ENCODE measurements at regions not wholly inside any gene's neighbourhood (a gene's known extent, or its start where the extent isn't known, plus 50 kb on each side); places are given as distances from the start of the nearest gene placed in this dataset.

- DNase-seq, result no peak
Measured at GRCh38 chr2:37843556-37843955, 81.5 kb upstream of the RMDN2 start.

DNA sequence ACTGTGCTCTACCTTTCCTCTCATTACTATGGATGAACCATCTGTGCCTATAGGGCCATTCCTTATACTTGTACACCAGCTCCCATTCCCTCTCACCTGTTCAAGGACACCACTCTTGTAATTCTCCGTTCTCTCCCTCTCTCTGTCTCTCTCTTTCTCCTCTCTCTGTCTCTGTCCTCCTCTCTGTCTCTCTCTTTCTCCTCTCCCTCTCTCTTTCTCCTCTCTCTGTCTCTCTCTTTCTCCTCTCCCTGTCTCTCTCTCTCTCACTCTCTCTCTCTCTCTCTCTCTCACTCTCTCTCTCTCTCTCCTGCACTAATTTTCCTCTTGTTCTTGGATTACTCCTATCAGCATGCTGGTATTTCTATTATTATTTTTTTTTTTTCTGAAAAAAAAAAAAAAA, 78.9 kb upstream of the RMDN2 start:
- no peak for DNase-seq

DNA sequence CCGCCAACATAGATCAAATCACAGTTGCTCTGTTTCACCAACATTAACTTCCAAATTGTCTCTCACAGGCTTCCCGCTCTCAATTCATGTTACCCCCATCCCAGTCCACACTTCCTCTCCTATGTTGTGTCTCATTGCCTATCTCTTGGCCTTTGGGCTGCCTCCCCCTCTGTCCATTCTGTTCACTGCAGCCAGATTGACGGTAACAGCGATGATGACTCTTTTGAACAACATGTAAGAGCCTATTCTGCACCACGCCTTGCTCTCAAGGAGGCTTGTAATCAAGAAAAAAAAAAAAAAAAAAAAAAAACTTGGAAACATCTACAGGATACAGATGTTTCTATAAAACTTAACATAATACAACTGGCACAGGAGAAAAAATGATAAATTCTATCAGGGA, 77.3 kb upstream of the RMDN2 start:
- no peak for DNase-seq

GRCh38 chr2:37848451-37848850, 76.6 kb upstream of the RMDN2 start:
- no peak for DNase-seq

GRCh38 chr2:37849911-37850310, 75.2 kb upstream of the RMDN2 start:
- DNase-seq, result no peak

DNA sequence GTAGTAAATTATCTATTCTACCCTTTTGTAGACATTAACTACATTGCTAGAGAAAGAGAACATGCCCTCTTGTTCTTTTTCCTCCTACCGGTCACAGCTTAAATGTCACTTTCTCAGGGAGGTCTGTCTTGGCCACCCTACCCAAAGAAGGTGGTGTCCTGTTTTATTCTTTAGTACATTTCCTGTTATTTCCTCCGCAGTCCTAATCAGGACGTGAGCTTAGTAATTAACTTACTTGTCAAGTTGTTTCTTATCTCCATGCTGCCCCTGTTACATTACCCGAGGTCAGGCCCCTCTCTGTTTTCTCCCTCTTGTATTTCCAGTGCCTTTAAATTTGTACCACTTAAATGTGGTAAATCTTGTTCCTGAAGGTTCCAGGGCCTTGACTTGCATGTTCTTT, 73.7 kb upstream of the RMDN2 start:
- no peak for DNase-seq

- DNase-seq, result no peak
Measured at GRCh38 chr2:37851828-37852584, 73.1 kb upstream of the RMDN2 start.

DNA sequence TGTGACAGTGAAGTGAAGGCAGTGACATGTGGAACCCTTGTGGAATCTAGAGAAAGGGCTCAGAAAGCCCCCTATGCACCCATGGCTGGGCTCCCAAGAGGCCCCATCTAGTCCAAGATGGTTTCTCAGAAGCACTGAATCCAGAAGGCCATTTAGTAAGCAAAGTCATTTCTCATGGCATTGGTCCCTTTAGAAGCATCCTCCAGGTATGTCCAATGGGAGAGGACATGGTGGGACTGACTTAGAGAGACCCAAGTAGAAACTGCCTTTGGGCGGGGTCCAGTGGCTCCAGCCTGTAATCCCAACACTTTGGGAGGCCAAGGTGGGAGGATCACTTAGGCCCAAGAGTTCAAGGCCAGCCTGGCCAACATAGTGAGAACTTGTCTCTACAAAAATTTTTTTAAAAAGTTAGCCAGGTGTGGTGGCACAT, 72.5 kb upstream of the RMDN2 start:
- no peak for DNase-seq

DNA sequence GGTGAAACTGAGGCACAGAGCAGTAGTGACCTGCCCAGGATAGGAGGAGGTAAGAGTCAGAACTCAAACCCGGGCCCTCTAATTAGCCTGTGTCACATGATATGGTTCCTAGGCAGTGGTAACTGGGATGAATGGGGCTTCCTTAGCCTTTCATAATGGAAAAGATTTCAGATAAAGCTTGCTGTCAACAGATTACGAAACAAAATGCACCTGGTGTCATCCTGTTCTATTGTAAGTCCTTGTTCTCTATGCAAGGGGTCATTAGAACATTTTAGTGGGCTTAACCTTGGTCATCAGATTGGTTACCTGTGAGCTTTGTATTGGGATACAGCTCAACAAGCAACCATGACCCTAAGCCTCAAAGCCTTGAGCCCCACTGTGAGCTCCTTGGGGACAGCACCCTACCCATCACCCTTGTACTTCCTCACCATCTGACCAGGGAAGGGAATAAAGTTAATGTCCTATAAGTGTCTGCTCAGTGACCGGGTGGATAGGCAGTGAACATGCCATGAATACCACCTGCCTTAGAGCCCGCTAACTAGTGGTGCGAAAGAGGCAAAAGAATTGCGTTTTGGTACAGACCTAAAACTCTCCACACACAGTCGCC, 70.3 kb upstream of the RMDN2 start:
- DNase-seq, result no peak

- DNase-seq, result no peak
Measured at GRCh38 chr2:37855283-37856041, 69.6 kb upstream of the RMDN2 start.

GRCh38 chr2:37856101-37856751, 68.9 kb upstream of the RMDN2 start:
- no peak for DNase-seq

GRCh38 chr2:37857575-37858399, 67.3 kb upstream of the RMDN2 start:
- DNase-seq, result no peak

DNA sequence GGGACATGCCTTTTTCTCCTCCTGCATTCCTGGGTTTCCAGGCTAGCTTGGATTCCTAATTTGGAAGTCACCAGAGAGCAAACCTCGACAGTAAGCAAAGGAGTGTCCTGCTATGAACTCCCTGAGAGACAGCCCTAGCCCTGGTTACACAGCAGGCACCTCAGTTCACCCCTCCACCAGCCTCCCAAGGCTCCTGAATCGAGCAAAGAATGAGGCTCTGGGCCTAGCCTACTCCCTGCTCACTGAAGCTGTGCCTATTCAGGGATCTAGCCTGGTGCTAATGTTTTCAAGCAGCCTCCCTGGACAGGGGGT, 66.7 kb upstream of the RMDN2 start:
- no peak for DNase-seq

- no peak for DNase-seq
Measured at GRCh38 chr2:37858725-37859267, 66.3 kb upstream of the RMDN2 start.

DNA sequence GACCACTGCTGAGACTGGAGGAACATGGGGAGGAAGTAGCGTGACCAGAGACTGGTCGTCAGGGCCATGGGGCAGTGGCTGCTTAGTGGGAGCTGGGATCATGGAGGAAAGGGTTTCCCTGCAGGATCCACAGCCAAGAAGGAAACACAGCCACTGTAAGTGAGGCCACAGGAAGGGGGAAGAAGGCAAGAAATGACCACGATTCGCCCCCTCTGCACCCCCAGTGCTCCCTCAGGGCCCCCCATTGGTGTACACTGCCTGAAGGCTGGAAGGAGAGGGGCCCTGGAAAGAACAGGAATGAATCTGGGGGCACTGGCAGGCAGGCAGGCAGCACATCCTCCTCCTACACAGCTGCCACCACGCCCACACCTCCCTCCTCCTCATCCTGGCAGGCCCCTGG, 62.5 kb upstream of the RMDN2 start:
- no peak for DNase-seq

DNA sequence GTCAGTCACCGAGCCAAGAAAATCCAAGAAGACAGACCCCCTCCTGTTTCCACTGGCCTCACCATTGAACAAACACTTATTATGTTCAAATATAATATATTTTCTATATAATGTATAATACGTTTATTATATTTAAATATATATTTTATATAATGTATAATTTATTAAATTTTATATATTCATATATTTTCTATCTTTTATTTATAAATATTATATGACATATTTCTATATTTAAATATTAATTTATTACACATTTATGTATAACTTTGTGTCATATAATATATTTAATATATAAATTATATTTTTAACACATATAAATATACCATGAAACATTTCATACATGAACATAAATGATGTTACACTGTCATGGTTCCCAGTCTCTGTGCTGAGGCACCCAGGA, 60.9 kb upstream of the RMDN2 start:
- DNase-seq, result no peak

DNA sequence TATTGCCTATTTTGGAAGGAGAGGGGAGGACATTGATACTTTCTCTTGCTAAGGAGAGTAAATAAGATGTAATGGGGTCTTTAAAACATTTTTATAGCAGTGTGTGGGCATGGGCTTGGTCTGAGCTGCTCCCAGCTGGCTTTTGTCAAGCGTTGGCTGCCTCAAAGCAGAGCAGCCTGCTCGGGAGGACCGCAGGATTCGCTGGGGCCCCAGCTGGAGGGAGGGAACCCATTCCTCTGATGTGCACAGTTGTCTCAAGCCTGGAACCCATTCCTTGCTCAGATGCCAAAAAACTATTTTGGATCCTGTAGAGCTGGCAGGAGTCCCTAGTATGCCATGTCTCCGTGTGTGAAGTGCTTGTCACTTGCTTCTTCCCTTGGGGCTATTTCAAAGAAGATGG, 59.4 kb upstream of the RMDN2 start:
- DNase-seq, result no peak

DNA sequence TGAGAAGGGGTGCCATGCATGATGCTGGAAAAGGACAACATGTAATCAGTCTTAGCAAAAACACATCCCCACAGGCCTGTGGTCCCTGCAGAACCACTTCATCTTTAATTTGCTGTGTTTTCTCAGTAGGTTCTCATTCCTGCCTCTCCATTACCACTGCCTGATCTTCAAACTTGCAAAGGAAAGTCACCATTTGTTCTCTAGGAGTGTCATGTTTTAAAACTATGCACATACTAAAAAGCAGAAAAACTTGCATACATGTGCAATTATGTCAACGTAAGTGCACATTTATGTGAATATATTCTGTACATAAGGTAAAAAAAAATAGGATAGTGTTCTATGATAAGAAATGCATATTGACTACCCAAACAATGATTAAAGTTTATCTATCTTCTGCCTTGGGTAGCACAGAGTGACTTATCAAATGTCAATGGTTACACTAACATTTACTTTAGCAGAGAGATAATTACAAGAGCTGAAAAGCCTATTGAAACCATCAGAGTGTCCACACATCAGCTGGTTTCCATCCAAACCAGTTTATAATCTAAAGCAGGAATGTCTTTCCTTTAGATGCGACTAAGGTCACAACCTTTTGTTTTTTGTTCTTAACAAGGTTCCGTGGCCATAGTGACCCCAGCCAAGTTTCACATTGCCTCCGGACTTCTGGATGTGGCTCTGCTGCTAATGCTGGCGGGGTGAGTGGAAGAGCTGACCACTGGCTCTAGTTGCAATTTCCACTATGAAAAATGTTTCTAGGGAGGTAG, 58.7 kb upstream of the RMDN2 start:
- no peak for DNase-seq

- DNase-seq, result no peak
Measured at GRCh38 chr2:37867166-37867565, 57.9 kb upstream of the RMDN2 start.

DNA sequence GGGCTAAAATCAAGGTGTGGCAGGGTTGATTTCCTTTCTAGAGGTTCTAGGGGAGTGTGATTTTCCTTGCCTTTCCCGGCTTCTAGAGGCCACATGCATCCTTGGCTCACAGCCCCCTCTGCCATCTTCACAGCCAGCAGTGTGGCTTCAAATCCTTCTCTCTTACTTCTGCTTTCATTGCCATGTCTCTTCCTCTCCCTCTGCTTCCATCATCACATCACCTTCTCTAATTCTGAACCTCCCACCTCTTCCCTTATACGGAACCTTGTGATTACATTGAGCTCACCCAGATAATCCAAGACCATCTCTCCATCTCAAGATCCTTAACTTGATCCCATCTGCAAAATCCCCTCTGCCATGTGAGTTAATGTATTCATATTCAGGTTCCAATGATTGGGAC, 56.2 kb upstream of the RMDN2 start:
- no peak for DNase-seq

GRCh38 chr2:37869304-37869703, 55.8 kb upstream of the RMDN2 start:
- DNase-seq, result no peak

GRCh38 chr2:37869771-37870170, 55.3 kb upstream of the RMDN2 start:
- no peak for DNase-seq
